DMS 273 (cell line): ENCODE measurements at regions not wholly inside any gene's neighbourhood (a gene's known extent, or its start where the extent isn't known, plus 50 kb on each side); places are given as distances from the start of the nearest gene placed in this dataset.

Source experiments
- DNase-seq: peaks from one replicate; lab custom pipeline; 2025; ENCODE audit not compliant: unreplicated experiment; lab: John Stamatoyannopoulos, UW

GRCh38 chr11:92885600-92885999 is 83.9 kb upstream of the MTNR1B start:
- no peak for DNase-seq

- peak; percentile 78 for DNase-seq
Observed at GRCh38 chr11:92886243-92886905, 83.1 kb upstream of the MTNR1B start.

- no peak for DNase-seq
Observed at GRCh38 chr11:92888696-92889095, 80.8 kb upstream of the MTNR1B start.

GRCh38 chr11:92890846-92891245 is 78.6 kb upstream of the MTNR1B start:
- DNase-seq = no peak

- no peak for DNase-seq
Observed at GRCh38 chr11:92892802-92893684, 76.4 kb upstream of the MTNR1B start.

- no peak for DNase-seq
Observed at GRCh38 chr11:92894197-92894596, 75.3 kb upstream of the MTNR1B start.

GRCh38 chr11:92897487-92897886 is 72.0 kb upstream of the MTNR1B start:
- no peak for DNase-seq

GRCh38 chr11:92902417-92902816 is 67.0 kb upstream of the MTNR1B start:
- no peak for DNase-seq

- no peak for DNase-seq
Observed at GRCh38 chr11:92907671-92908070, 61.8 kb upstream of the MTNR1B start.

- no peak for DNase-seq
Observed at GRCh38 chr11:92909214-92909613, 60.2 kb upstream of the MTNR1B start.

GRCh38 chr11:92911478-92911877 is 58.0 kb upstream of the MTNR1B start:
- DNase-seq = no peak

- no peak for DNase-seq
Observed at GRCh38 chr11:92915551-92915950, 53.9 kb upstream of the MTNR1B start.

- no peak for DNase-seq
Observed at GRCh38 chr11:92916299-92916698, 53.2 kb upstream of the MTNR1B start.

GRCh38 chr11:92917927-92918326 is 51.5 kb upstream of the MTNR1B start:
- no peak for DNase-seq

GRCh38 chr11:92919048-92919447 is 50.4 kb upstream of the MTNR1B start:
- no peak for DNase-seq
